Central memory CD8-positive, alpha-beta T cell (primary cell): ENCODE measurements at regions not wholly inside any gene's neighbourhood (a gene's known extent, or its start where the extent isn't known, plus 50 kb on each side); places are given as distances from the start of the nearest gene placed in this dataset.

Source experiments
- ATAC-seq: fragments of 150-1000 bp; cut with Tn5 transposase; replicated peaks from 2 replicates; pipeline ENCODE4 v1.10.0; 2022; ENCODE audit warnings: mild to moderate bottlenecking, moderate FRiP score, moderate number of reproducible peaks; ENCODE audit not compliant: poor library complexity, severe bottlenecking; ENCODE audit errors: extremely low read depth
- DNase-seq, 2 donors: peaks; one replicate each; pipeline ENCODE4 v3.0.0; 2021; ENCODE audit warnings: low spot score in 2 of 2
- H3K27ac Mint-ChIP-seq: one replicate; pipeline ENCODE4 v1.8.0; 2022; ENCODE audit warnings: low read depth, mild to moderate bottlenecking, moderate library complexity, mixed read lengths
- H3K27me3 Mint-ChIP-seq: one replicate; pipeline ENCODE4 v1.8.0; 2022; ENCODE audit warnings: mixed read lengths
- H3K36me3 Mint-ChIP-seq: one replicate; pipeline ENCODE4 v1.8.0; 2022; ENCODE audit warnings: mild to moderate bottlenecking, moderate library complexity, mixed read lengths; ENCODE audit not compliant: insufficient read depth
- H3K4me1 Mint-ChIP-seq: one replicate; pipeline ENCODE4 v1.8.0; 2022; ENCODE audit warnings: mixed read lengths
- H3K4me3 Mint-ChIP-seq: one replicate; pipeline ENCODE4 v1.8.0; 2022; ENCODE audit warnings: mild to moderate bottlenecking, moderate library complexity, mixed read lengths
- H3K9me3 Mint-ChIP-seq: one replicate; pipeline ENCODE4 v1.8.0; 2022; ENCODE audit warnings: mixed read lengths

DNA sequence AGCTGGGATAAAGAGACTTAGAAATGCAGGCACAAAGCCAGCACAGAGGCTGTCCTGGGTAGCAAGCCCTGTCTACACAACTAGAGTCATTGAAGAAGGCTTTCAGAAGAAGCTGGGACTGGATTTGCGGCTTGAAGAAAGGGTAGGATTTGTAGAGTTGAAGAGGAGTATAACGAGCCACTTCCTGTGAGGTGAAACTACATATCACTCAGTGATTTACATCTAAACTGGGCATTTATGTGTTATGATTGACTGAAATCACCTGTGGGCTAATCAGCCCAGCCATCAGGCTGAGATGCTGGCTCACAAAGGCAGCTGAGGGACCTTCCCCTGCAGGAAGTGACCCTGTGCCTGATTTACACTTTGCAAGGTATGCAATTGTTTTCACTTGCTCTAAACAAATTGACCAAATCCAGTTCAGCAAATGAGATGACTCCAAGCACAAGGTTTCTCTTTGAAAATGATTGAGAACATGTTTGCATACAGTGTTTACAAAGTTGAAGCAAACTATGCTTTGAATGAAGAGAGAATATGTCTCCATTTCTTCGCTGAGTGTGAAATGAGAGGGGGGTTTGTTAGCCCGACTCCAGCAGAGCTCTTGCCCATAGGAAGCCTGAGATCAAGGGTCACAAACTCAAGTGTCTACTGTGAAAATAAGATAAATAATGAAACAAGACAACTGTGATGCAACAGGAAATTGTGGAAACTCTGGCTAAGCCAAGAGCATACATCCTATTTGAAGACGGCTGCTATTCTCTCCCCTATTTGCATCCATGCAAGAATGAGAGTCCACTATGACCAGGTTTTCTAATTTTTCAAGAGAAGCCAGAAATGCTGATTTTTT lies 69.3 kb upstream of the HK2 start:
- no peak for DNase-seq
- H3K27me3 Mint-ChIP-seq, result peaks cover 41% of the 10 kb centered on the region
- no peak for ATAC-seq
- H3K9me3 Mint-ChIP-seq, result no peaks in the 10 kb centered on the region
- H3K36me3 Mint-ChIP-seq, result peaks cover 1% of the 10 kb centered on the region
- H3K4me3 Mint-ChIP-seq, result no peak overlapping the region
- peaks cover 6% of the 10 kb centered on the region for H3K4me1 Mint-ChIP-seq
- no peak overlapping the region for H3K27ac Mint-ChIP-seq

DNA sequence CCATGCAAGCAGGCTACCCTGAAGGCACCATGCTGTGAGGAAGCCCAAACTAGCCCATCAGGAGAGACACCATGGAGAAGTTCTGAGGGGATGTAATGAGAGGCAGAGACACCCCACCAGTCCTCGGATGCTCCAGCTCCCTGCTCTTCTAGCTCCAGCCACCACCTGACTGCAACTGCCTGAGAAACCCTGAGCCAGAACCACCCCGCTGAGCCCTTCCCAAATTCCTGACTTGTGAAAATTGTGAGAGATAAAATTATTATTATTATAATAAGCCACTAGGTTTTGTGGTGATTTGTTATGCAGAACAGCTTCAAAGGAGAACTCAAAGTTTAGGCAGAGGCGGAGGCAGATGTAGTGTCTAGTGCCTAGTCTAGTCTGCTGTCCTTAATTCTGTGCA lies 67.1 kb upstream of the HK2 start:
- H3K9me3 Mint-ChIP-seq, result no peaks in the 10 kb centered on the region
- H3K27ac Mint-ChIP-seq, result no peak overlapping the region
- peaks cover 6% of the 10 kb centered on the region for H3K4me1 Mint-ChIP-seq
- DNase-seq, result no peak
- peaks cover 1% of the 10 kb centered on the region for H3K36me3 Mint-ChIP-seq
- ATAC-seq, result no peak
- H3K4me3 Mint-ChIP-seq, result no peak overlapping the region
- peaks cover 43% of the 10 kb centered on the region for H3K27me3 Mint-ChIP-seq

DNA sequence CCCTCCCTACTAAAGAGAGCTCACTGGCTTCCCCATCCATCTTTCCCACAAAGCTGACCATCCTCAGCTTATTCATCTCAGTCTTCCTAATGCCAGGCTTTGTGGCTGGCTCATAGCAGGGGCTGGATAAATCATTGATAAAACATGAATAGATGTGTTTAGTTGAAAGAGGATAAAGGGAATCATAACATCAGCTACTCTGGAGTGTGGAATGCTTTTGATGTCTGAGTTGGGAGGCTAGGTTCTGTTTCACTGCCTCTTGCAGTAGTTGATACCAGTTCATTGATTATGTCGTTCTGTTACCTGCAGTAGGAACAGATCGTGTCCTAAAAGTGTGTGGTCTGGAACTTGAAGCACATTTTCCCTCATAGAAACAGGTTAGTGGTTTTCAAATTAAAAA lies 66.3 kb upstream of the HK2 start:
- no peak for DNase-seq
- peaks cover 43% of the 10 kb centered on the region for H3K27me3 Mint-ChIP-seq
- H3K4me3 Mint-ChIP-seq, result no peak overlapping the region
- H3K4me1 Mint-ChIP-seq, result peaks cover 6% of the 10 kb centered on the region
- no peaks in the 10 kb centered on the region for H3K9me3 Mint-ChIP-seq
- ATAC-seq, result no peak
- peaks cover 1% of the 10 kb centered on the region for H3K36me3 Mint-ChIP-seq
- no peak overlapping the region for H3K27ac Mint-ChIP-seq

DNA sequence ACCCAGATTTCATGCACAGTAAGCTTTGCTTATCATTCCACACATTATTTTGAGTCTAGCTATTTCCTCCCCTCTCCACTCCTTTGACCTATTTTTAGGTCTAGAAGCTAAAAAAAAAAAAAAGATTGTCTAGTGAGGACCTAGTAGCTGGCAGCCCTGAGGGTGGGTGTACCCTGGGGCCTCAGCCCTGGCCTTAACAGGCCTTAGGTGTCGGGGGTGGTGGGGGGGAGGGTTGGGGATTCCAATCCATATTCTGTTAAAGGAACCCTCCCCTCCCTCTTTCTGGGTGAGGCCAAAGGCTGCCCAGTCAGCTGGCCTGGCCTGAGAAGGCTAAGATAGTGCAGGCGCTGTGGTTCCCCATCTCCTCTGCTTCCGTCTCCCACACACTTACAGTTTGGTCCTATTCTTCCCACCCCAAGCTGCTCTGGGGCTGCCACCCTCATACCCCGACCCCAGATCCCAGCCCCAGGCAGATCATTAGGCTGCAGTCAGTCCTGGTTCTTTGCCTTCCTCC lies 65.5 kb upstream of the HK2 start:
- H3K27me3 Mint-ChIP-seq, result peaks cover 42% of the 10 kb centered on the region
- no peaks in the 10 kb centered on the region for H3K9me3 Mint-ChIP-seq
- ATAC-seq (no peak), DNase-seq (no peak)
- no peak overlapping the region for H3K27ac Mint-ChIP-seq
- peaks cover 6% of the 10 kb centered on the region for H3K4me1 Mint-ChIP-seq
- peaks cover 1% of the 10 kb centered on the region for H3K36me3 Mint-ChIP-seq
- H3K4me3 Mint-ChIP-seq, result no peak overlapping the region

DNA sequence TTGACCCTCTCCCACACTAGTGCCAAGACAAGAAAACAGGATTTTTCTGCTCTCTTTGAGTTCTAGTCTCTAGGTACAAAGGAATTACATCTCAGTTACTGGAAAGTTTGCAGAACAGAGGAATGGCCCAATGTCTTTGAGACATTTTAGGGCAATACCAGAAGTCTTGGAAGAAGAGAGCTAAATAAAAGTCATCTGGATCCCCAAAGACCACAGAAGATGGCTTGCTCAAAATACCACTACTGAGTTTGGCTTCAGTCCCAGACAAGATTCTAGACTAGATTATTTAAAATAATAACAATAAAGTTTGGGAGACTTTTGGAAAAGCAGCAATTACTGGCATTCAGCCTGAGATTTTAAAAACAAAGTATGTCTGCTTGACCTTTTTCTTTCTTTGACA lies 61.9 kb upstream of the HK2 start:
- H3K4me1 Mint-ChIP-seq, result no peaks in the 10 kb centered on the region
- no peaks in the 10 kb centered on the region for H3K36me3 Mint-ChIP-seq
- DNase-seq (no peak), ATAC-seq (no peak)
- no peaks in the 10 kb centered on the region for H3K9me3 Mint-ChIP-seq
- no peak overlapping the region for H3K27ac Mint-ChIP-seq
- no peak overlapping the region for H3K4me3 Mint-ChIP-seq
- H3K27me3 Mint-ChIP-seq, result peaks cover 27% of the 10 kb centered on the region

DNA sequence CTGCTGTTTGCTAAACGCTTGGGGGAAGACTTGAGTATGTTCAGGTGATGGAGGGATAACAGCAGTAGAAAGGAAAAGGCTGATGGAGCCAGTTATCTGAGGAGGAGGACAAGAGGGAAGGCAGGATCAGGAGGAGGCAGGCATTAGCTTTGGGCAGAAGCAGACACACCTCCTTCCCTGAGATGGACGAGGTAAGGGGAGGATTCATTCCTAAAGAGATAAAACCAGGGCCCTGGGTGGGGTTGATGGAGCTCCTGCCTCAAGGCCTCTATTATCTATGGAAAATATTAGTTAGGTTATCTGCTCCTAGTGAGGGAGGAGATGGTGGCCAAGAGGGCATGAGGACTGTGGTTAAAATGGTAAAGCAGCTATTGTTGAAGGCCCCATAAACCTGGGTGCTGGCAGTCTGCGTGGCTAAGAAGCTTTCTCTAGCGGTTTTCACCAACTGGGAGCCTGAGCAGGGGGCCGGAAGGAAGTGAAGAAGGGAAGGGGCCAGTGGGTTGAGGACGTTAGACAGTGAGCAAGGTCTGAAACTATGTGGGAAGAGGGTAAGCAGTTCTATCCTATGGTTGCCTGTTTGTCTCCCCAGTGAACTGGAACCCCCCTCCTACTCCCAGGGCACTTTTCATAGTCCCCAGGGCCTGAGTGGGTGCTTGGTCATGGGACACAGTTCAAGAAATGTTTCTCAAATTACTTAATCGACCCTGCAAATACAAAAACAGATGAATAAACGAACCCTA lies 56.6 kb upstream of the HK2 start:
- DNase-seq, result no peak
- no peak for ATAC-seq
- no peaks in the 10 kb centered on the region for H3K27me3 Mint-ChIP-seq
- no peaks in the 10 kb centered on the region for H3K36me3 Mint-ChIP-seq
- H3K4me3 Mint-ChIP-seq, result no peak overlapping the region
- no peaks in the 10 kb centered on the region for H3K4me1 Mint-ChIP-seq
- H3K9me3 Mint-ChIP-seq, result no peaks in the 10 kb centered on the region
- peak overlapping the region; percentile 47 for H3K27ac Mint-ChIP-seq

DNA sequence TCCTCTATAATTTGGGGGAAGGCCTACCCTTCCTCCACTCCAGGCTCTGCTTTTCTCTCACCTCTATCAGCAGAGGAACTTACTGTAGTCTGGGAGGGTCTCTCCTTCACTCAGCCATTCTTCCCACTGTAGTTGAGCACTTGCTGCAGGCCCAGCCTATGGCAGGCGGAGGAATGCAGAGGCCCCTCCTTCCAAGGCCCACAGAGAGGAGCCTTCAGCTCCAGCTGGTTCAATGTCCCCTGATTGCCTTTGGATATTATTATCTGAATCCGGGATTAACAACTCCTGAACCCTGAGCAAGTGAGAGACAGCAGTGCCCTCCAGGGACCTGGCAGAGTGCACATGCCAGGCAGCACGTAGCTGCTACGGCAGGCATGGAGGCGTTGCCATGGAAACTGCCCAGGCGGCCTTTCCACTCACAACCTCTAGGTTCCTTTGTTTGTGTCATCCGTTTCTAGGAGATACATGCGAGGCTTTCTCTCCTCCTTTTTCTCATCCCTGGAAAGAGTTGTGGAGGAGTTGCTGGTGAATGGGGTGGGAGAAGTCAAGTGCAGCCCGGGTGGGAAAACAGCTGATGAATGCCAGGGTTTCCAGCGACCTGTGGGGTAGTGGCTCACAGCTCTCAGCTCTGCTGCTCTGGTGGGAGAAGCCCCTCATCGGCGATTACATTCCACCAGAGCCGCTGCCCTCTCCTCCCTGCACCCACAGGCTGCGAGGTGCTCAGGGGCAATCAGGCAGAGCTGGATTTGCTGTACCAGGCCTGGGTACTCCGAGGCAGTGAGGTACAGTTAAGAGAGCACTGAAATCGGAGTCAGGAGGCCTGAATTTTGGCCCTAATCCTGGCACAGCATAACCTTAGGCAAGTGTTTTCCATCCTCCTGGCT lies 55.3 kb upstream of the HK2 start:
- H3K9me3 Mint-ChIP-seq, result no peaks in the 10 kb centered on the region
- no peaks in the 10 kb centered on the region for H3K27me3 Mint-ChIP-seq
- DNase-seq (no peak), ATAC-seq (no peak)
- no peak overlapping the region for H3K27ac Mint-ChIP-seq
- no peak overlapping the region for H3K4me3 Mint-ChIP-seq
- H3K36me3 Mint-ChIP-seq, result no peaks in the 10 kb centered on the region
- no peaks in the 10 kb centered on the region for H3K4me1 Mint-ChIP-seq

DNA sequence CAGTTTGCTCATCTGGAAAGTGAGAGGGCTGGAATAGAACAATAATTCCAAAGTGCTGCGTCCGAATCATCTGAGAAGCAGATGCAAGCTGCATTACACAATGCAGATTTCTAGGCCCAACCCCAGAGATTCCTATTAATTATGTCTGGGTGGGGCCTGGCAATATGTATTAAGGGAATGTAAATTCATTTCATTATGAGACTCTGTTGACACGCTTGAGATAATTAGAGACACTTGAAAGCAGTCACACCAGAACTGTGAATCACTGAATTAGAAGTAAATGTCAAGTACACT lies 54.7 kb upstream of the HK2 start:
- H3K4me3 Mint-ChIP-seq, result no peak overlapping the region
- H3K4me1 Mint-ChIP-seq, result no peaks in the 10 kb centered on the region
- no peak overlapping the region for H3K27ac Mint-ChIP-seq
- ATAC-seq (no peak), DNase-seq (no peak)
- peaks cover 5% of the 10 kb centered on the region for H3K27me3 Mint-ChIP-seq
- no peaks in the 10 kb centered on the region for H3K36me3 Mint-ChIP-seq
- no peaks in the 10 kb centered on the region for H3K9me3 Mint-ChIP-seq

DNA sequence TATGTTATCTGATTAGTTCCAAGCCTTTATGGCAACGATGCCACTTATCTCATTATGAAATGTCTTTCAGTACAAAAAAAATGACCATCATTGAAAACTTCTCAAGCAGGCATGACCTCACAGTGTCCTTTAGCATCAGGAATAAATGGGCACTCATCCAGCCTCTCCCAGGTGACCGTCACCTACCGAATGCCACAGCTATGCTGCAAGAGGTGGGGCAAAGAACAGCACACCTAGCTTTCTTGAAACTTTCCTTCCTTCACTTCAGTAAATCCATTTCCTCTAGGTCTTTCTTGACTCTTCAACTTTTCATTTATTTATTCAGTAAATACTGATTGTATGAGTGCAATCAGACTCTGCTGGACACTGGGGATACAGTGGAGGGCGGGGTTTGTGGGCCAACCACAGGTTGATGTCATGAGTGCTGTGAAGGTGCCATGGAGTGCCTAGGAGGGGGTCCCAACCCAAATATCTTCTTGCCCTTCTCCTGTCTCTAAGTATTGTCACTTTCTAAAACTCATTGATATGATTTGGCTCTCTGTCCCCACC lies 54.3 kb upstream of the HK2 start:
- Mint-ChIP-seq H3K27ac (no peak overlapping the region), H3K4me1 (no peaks in the 10 kb centered on the region), H3K36me3 (no peaks in the 10 kb centered on the region), H3K4me3 (no peak overlapping the region), H3K9me3 (no peaks in the 10 kb centered on the region), H3K27me3 (peaks cover 10% of the 10 kb centered on the region)
- ATAC-seq, result no peak
- no peak for DNase-seq
